ENCODE measurements at regions not wholly inside any gene's neighbourhood (a gene's known extent, or its start where the extent isn't known, plus 50 kb on each side); places are given as distances from the start of the nearest gene placed in this dataset.
"Not testable (repeated sequence)": the region's sequence is repeated elsewhere in the genome, so short reads cannot be mapped to it uniquely, and the experiment has no call there.

DNA sequence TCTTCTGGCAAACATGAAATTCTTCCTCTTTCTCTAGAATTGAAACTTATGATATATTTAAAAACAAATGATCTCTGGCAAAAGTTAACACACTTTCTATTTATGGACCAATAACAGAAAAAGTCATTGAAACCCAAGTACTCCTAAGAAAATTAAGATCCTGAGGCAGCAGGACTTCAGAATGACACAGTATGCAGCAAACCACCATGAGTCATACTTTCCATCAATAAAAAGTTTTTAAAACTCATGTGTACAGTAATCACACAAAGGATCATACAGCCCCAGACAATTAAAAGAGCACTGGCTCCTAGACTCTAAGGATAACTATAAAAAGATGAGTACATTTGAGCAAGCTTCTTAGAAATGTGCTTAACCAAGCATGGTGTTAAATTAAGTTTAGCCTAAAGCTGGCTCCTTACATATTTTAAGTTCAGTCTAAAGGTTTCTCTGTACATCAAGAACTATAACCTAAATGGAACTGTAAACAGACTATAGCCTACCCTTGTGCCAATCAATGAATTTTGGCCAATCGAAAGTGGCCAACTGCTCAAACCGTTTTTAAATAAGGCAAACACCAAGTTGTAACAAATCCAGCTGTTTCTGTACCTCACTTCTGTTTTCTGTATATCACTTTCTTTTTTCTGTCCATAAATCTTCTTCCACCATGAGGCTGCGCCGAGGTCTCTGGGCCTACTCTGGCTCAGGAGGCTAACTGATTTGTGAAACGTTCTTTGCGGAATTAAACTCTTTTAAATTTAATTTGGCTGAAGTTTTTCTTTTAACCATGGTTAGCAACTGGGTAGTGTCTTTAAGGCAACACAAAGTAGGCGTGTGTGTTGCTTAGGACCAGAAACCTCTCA is 232.1 kb upstream of the PIK3R1 start:
- H3K27ac ChIP-seq: no peak overlapping the region
- H3K4me3 ChIP-seq: no peak overlapping the region
- H3K27me3 ChIP-seq: no peaks in the 10 kb centered on the region
- DNase-seq (ENCODE audit: low spot score): no peak
- TF ChIP-seq, protein P1, sequence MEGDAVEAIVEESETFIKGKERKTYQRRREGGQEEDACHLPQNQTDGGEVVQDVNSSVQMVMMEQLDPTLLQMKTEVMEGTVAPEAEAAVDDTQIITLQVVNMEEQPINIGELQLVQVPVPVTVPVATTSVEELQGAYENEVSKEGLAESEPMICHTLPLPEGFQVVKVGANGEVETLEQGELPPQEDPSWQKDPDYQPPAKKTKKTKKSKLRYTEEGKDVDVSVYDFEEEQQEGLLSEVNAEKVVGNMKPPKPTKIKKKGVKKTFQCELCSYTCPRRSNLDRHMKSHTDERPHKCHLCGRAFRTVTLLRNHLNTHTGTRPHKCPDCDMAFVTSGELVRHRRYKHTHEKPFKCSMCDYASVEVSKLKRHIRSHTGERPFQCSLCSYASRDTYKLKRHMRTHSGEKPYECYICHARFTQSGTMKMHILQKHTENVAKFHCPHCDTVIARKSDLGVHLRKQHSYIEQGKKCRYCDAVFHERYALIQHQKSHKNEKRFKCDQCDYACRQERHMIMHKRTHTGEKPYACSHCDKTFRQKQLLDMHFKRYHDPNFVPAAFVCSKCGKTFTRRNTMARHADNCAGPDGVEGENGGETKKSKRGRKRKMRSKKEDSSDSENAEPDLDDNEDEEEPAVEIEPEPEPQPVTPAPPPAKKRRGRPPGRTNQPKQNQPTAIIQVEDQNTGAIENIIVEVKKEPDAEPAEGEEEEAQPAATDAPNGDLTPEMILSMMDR (IDR thresholded peaks at IDR 0.05): no peak
- H3K4me1 ChIP-seq: peaks cover 0 to 8% of the 10 kb centered on the region in 2 donors
- H3K9me3 ChIP-seq: no peaks in the 10 kb centered on the region
- no peaks in the 10 kb centered on the region for H3K36me3 ChIP-seq

DNA sequence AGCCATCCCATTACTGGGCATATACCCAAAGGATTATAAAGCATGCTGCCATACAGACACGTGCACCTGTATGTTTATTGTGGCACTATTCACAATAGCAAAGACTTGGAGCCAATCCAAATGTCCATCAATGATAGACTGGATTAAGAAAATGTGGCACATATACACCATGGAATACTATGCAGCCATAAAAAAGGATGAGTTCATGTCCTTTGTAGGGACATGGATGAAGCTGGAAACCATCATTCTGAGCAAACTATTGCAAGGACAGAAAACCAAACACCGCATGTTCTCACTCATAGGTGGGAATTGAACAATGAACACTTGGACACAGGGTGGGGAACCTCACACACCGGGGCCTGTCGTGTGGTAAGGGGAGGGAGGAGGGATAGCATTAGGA is 233.4 kb upstream of the PIK3R1 start:
- H3K4me3 ChIP-seq; DNase-seq (ENCODE audit: low spot score); H3K27me3 ChIP-seq; H3K27ac ChIP-seq; H3K9me3 ChIP-seq; H3K4me1 ChIP-seq; H3K36me3 ChIP-seq: not testable (repeated sequence)

DNA sequence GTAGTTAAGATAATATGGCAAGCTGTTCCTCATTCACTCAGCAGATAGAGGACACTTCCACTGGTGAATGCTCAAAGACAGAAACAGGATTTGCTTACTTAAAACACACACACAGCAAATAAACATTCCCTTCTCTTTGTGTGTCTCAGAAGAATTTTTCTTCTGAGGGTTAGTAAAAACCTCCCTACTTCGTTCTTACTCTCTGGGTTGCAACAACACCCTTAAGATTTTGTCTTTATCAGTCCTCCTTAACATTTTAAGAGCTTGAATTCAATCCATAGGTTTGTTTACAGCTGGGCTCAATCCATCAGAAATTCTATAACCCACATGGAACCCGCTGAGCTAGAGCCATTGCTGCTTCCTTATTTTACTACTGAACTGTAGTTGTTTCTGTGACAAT is 237.4 kb upstream of the PIK3R1 start:
- Histone ChIP-seq H3K4me1 (no peaks in the 10 kb centered on the region), H3K27ac (no peak overlapping the region), H3K36me3 (no peaks in the 10 kb centered on the region), H3K9me3 (no peaks in the 10 kb centered on the region), H3K4me3 (no peak overlapping the region), H3K27me3 (no peaks in the 10 kb centered on the region)
- DNase-seq (ENCODE audit: low spot score): no peak
- TF ChIP-seq, protein P1 (IDR thresholded peaks at IDR 0.05): no peak

DNA sequence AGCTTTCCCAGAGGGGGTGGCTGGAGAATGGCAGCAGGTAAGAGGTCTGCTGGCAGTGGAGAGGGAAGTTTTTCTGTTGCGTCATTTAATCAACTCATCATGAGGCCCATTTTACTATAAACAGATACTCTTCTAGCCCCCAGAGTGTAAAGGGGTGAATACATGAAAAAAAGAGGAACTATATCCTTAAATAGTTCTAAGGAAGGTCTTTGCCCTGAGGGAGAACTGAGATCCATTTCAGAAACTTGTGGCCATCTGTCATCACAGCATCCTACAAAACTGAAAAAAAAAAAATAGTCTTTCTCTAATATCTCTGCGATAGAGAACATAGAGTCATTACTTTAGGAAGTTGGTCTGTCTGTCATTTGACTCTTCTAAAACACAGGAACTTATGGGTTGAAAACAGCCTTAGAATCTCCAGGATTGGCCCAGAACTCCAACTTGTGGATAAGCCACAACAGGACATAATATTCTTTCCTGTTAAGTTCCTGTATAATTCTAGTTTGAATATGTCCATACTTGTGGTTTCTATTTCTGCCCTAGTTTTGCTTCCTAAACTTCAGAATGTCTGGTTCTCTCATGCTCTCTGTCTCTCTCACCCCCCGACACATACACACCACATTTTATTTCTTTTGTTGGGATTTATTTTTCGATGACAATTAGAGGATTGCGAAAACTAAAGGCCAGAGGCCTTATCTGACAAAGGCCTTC is 238.5 kb upstream of the PIK3R1 start:
- no peak for DNase-seq (ENCODE audit: low spot score)
- H3K9me3 ChIP-seq: no peaks in the 10 kb centered on the region
- H3K4me1 ChIP-seq: peaks cover 0 to 7% of the 10 kb centered on the region in 2 donors
- TF ChIP-seq, protein P1 (IDR thresholded peaks at IDR 0.05): no peak
- no peaks in the 10 kb centered on the region for H3K27me3 ChIP-seq
- H3K36me3 ChIP-seq: no peaks in the 10 kb centered on the region
- no peak overlapping the region for H3K4me3 ChIP-seq
- no peak overlapping the region for H3K27ac ChIP-seq

DNA sequence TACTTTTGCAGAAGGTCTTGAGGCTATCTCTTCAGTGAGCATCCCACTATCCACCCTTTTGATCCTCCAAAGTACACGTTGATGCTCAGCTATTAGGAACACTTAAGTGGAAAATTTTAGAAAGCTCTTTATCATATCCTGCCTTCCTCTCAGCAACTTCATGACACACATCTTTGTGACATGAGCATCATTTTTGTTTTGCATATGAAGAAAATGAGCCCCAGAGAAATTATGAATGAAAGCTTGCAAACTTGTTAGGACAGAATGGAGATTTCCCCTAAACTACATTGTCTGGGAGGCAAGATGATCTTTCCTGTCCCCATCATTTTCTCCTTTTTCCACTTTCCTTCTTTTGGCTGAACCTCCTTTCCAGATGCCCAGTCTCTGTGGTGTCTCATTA is 239.4 kb upstream of the PIK3R1 start:
- H3K4me1 ChIP-seq: peaks cover 0 to 16% of the 10 kb centered on the region in 2 donors
- no peak for DNase-seq (ENCODE audit: low spot score)
- no peak overlapping the region for H3K4me3 ChIP-seq
- no peaks in the 10 kb centered on the region for H3K27me3 ChIP-seq
- H3K36me3 ChIP-seq: no peaks in the 10 kb centered on the region
- no peak overlapping the region for H3K27ac ChIP-seq
- TF ChIP-seq, protein P1 (IDR thresholded peaks at IDR 0.05): no peak
- no peaks in the 10 kb centered on the region for H3K9me3 ChIP-seq

DNA sequence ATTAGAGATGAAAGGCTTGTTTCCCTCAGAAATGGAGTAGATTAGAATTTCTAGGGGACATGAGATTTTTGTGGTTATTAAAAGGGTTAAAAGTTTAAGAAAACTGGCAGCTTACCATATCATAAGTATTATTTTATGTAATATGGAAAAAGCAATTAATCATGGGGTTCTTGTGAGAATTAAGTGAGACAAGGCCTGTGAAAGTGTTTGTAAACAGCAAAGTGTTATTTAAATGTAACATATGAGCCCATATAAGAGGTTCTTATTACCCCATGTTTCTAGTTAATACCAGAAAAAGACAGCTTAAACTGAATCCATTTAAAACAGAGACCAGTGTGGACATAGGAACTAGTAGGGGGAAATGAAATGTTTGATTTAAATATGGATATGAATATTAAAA is 241.1 kb upstream of the PIK3R1 start:
- TF ChIP-seq, protein P1 (IDR thresholded peaks at IDR 0.05): no peak
- no peaks in the 10 kb centered on the region for H3K27me3 ChIP-seq
- no peaks in the 10 kb centered on the region for H3K9me3 ChIP-seq
- no peak overlapping the region for H3K4me3 ChIP-seq
- no peaks in the 10 kb centered on the region for H3K36me3 ChIP-seq
- H3K27ac ChIP-seq: no peak overlapping the region
- DNase-seq (ENCODE audit: low spot score): no peak
- peaks cover 0 to 18% of the 10 kb centered on the region in 2 donors for H3K4me1 ChIP-seq

All from right atrium auricular region (tissue), 2 donors.